Liver (tissue), 3 donors: ENCODE measurements at regions not wholly inside any gene's neighbourhood (a gene's known extent, or its start where the extent isn't known, plus 50 kb on each side); places are given as distances from the start of the nearest gene placed in this dataset.

ENCODE experiments used
- ATF3 ChIP-seq: IDR thresholded peaks from 2 replicates; pipeline ENCODE4 v1.6.1; 2016; ENCODE audit warnings: antibody characterized with exemption
- CTCF ChIP-seq: fragments of 150-350 bp; IDR thresholded peaks from 2 replicates; pipeline ENCODE4 v1.5.1; 2017; ENCODE audit warnings: improper control_type of control experiment, low read depth, low read length; ENCODE audit not compliant: missing input control
- EGR1 ChIP-seq, 2 donors: IDR thresholded peaks; 2 replicates each; pipeline ENCODE4 v1.6.1; 2016 to 2018; ENCODE audit warnings: antibody characterized with exemption in 2 of 2, low read depth in 2 of 2
- FOXA1 ChIP-seq: IDR thresholded peaks from 2 replicates; pipeline ENCODE4 v1.6.1; 2016; ENCODE audit warnings: antibody characterized with exemption
- HNF4A ChIP-seq, 2 donors: conservative IDR thresholded peaks; 2 replicates each; pipeline ENCODE4 v1.6.1; 2016; ENCODE audit warnings: antibody characterized with exemption in 2 of 2, mild to moderate bottlenecking in 2 of 2
- JUND ChIP-seq, 2 donors: IDR thresholded peaks; 2 replicates each; pipeline ENCODE4 v1.6.1; 2016; ENCODE audit warnings: antibody characterized with exemption in 2 of 2
- MAX ChIP-seq: IDR thresholded peaks from 2 replicates; pipeline ENCODE4 v1.6.1; 2016; ENCODE audit warnings: antibody characterized with exemption
- RAD21 ChIP-seq, 2 donors: IDR thresholded peaks; 2 replicates each; pipeline ENCODE4 v1.6.1; 2016; ENCODE audit warnings: antibody characterized with exemption in 2 of 2, mild to moderate bottlenecking in 2 of 2
- REST ChIP-seq: IDR thresholded peaks from 2 replicates; pipeline ENCODE4 v1.6.1; 2016; ENCODE audit warnings: antibody characterized with exemption, mild to moderate bottlenecking
- RXRA ChIP-seq, 2 donors: IDR thresholded peaks; 2 replicates each; pipeline ENCODE4 v1.6.1; 2017 to 2018; ENCODE audit warnings: antibody characterized with exemption in 2 of 2, mild to moderate bottlenecking in 1 of 2
- SP1 ChIP-seq: IDR thresholded peaks from 2 replicates; pipeline ENCODE4 v1.6.1; 2018; ENCODE audit warnings: antibody characterized with exemption, mild to moderate bottlenecking
- TAF1 ChIP-seq: conservative IDR thresholded peaks from 2 replicates; pipeline ENCODE4 v1.6.1; 2016; ENCODE audit warnings: antibody characterized with exemption, mild to moderate bottlenecking
- donor health status: healthy.
- donor health status: healthy.

- TF ChIP-seq CTCF (no peak), EGR1 (IDR thresholded peaks at IDR 0.05; ENCODE audit: low read depth in 2 of 2) (no peak), RAD21 (IDR thresholded peaks at IDR 0.05) (no peak), FOXA1 (no peak), MAX (no peak), TAF1 (no peak), SP1 (no peak), REST (no peak), RXRA (IDR thresholded peaks at IDR 0.05) (no peak), JUND (IDR thresholded peaks at IDR 0.05) (no peak), HNF4A (conservative IDR thresholded peaks at IDR 0.05) (no peak), ATF3 (no peak)
Measured at GRCh38 chr16:64507240-64508024, 614.4 kb downstream of the CDH11 start.
